HG02970 (cell line): ENCODE measurements at regions not wholly inside any gene's neighbourhood (a gene's known extent, or its start where the extent isn't known, plus 50 kb on each side); places are given as distances from the start of the nearest gene placed in this dataset.

Experiments used
- ATAC-seq: cut with Tn5 transposase; IDR thresholded peaks from one replicate; pipeline ENCODE4 v1.9.1; 2021; ENCODE audit warnings: mild to moderate bottlenecking, moderate library complexity, moderate number of reproducible peaks; ENCODE audit not compliant: unreplicated experiment, low FRiP score

- ATAC-seq: no peak
Measured at GRCh38 chr5:6041977-6042550, 336.3 kb downstream of the MED10 start.

GRCh38 chr5:6039111-6039510, 339.2 kb downstream of the MED10 start:
- ATAC-seq: no peak

- ATAC-seq: no peak
Measured at GRCh38 chr5:6036006-6036405, 342.3 kb downstream of the MED10 start.

- ATAC-seq: no peak
Measured at GRCh38 chr5:6029811-6030271, 348.5 kb downstream of the MED10 start.

- no peak for ATAC-seq
Measured at GRCh38 chr5:6026766-6027406, 351.5 kb downstream of the MED10 start.

- no peak for ATAC-seq
Measured at GRCh38 chr5:6019612-6020011, 358.7 kb downstream of the MED10 start.

- no peak for ATAC-seq
Measured at GRCh38 chr5:6013506-6013905, 364.8 kb downstream of the MED10 start.

- ATAC-seq: no peak
Measured at GRCh38 chr5:6011199-6011598, 367.1 kb downstream of the MED10 start.

GRCh38 chr5:6006838-6007314, 371.5 kb downstream of the MED10 start:
- ATAC-seq: no peak

- no peak for ATAC-seq
Measured at GRCh38 chr5:6003040-6003825, 375.1 kb downstream of the MED10 start.

GRCh38 chr5:6000867-6001266, 377.5 kb downstream of the MED10 start:
- no peak for ATAC-seq

GRCh38 chr5:5995819-5996218, 382.5 kb downstream of the MED10 start:
- ATAC-seq: no peak

- no peak for ATAC-seq
Measured at GRCh38 chr5:5986492-5987178, 391.7 kb downstream of the MED10 start.

GRCh38 chr5:5985332-5985731, 393.0 kb downstream of the MED10 start:
- no peak for ATAC-seq

- ATAC-seq: no peak
Measured at GRCh38 chr5:5983261-5983980, 394.9 kb downstream of the MED10 start.

GRCh38 chr5:5981562-5981961, 396.8 kb downstream of the MED10 start:
- ATAC-seq: no peak

- ATAC-seq: no peak
Measured at GRCh38 chr5:5980538-5980895, 397.8 kb downstream of the MED10 start.

GRCh38 chr5:5979761-5980537, 398.4 kb downstream of the MED10 start:
- no peak for ATAC-seq

- no peak for ATAC-seq
Measured at GRCh38 chr5:5979377-5979760, 399.0 kb downstream of the MED10 start.
